ENCODE measurements at regions not wholly inside any gene's neighbourhood (a gene's known extent, or its start where the extent isn't known, plus 50 kb on each side); places are given as distances from the start of the nearest gene placed in this dataset.

DNA sequence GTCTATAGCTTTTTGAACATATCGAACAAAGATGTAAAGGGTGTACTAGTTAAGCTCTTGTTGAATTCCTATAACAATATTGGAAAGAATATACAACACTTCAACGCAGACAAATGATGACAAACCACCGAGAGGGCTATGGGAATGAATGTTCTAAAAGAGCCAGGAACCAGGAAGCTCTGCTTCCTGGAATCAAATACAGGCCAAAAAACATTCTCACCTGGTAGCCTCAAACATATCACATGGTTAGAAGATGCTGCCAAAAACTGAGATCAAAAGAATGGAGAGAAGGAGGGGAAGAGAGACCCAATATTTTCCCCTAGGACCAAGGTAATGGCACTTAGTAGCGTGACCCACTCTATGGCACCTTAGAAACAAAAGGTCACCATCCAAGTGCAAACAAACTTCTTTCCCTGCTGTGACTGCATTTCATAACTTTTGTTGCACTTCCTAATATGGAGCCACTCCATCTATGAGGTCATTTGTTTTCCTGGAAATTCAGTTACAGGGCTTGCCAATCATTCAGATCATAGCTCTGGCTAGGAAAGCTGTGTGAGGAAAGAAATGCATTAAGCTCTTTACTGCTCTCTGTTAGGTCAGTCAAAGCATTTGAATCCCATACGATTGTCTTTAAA is 199.2 kb upstream of the NT5E start:
- TF ChIP-seq, protein P1, sequence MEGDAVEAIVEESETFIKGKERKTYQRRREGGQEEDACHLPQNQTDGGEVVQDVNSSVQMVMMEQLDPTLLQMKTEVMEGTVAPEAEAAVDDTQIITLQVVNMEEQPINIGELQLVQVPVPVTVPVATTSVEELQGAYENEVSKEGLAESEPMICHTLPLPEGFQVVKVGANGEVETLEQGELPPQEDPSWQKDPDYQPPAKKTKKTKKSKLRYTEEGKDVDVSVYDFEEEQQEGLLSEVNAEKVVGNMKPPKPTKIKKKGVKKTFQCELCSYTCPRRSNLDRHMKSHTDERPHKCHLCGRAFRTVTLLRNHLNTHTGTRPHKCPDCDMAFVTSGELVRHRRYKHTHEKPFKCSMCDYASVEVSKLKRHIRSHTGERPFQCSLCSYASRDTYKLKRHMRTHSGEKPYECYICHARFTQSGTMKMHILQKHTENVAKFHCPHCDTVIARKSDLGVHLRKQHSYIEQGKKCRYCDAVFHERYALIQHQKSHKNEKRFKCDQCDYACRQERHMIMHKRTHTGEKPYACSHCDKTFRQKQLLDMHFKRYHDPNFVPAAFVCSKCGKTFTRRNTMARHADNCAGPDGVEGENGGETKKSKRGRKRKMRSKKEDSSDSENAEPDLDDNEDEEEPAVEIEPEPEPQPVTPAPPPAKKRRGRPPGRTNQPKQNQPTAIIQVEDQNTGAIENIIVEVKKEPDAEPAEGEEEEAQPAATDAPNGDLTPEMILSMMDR (conservative IDR thresholded peaks at IDR 0.05 in 1 of 2, IDR thresholded peaks at IDR 0.05 in 1 of 2; ENCODE audit: extremely low read depth in 1 of 2, insufficient read depth in 1 of 2, low read depth in 1 of 2, low read length in 2 of 2) = no peak
- TF ChIP-seq EZH2 (IDR thresholded peaks at IDR 0.05; ENCODE audit: borderline replicate concordance, low read length) = no peak
